Fibroblast of lung (primary cell): ENCODE measurements at regions not wholly inside any gene's neighbourhood (a gene's known extent, or its start where the extent isn't known, plus 50 kb on each side); places are given as distances from the start of the nearest gene placed in this dataset.

Experiments used
- DNase-seq, 2 donors: peaks; one replicate each; pipeline versions ENCODE4 v3.0.0 to v3.0.0-alpha.2; 2010; ENCODE audit warnings: low read depth in 2 of 2
- H2AFZ ChIP-seq: 2 replicates; pipeline ENCODE4 v1.5.1; 2012; ENCODE audit warnings: low read length, control low read depth, inconsistent platforms
- H3K27ac ChIP-seq: 2 replicates; pipeline ENCODE4 v1.5.1; 2011; ENCODE audit warnings: low read length, control low read depth; ENCODE audit not compliant: insufficient read depth
- H3K27me3 ChIP-seq: 2 replicates; pipeline ENCODE4 v1.5.1; 2011; ENCODE audit warnings: mild to moderate bottlenecking, low read length; ENCODE audit not compliant: control insufficient read depth, insufficient read depth
- H3K36me3 ChIP-seq: 2 replicates; pipeline ENCODE4 v1.5.1; 2011; ENCODE audit warnings: low read length; ENCODE audit not compliant: control insufficient read depth, insufficient read depth
- H3K4me1 ChIP-seq: 2 replicates; pipeline ENCODE4 v1.5.1; 2011; ENCODE audit warnings: low read length; ENCODE audit not compliant: control insufficient read depth, insufficient read depth; ENCODE audit errors: extremely low read depth
- H3K4me2 ChIP-seq: 2 replicates; pipeline ENCODE4 v1.5.1; 2011; ENCODE audit warnings: low read length, control low read depth; ENCODE audit not compliant: insufficient read depth; ENCODE audit errors: extremely low read depth
- H3K4me3 ChIP-seq, 4 experiments: fragments of 200-600 bp in 1 of 4; sonication (generic) in 1 of 4; replicated peaks in 1 of 4; 2 replicates each; pipeline ENCODE4 v1.5.1; 2011 to 2016; ENCODE audit warnings: low read length in 4 of 4, low read depth in 3 of 4, mild to moderate bottlenecking in 3 of 4, control low read depth in 2 of 4, inconsistent platforms in 1 of 4, mixed read lengths in 1 of 4; ENCODE audit not compliant: insufficient read depth in 1 of 4; ENCODE audit errors: control extremely low read depth in 1 of 4
- H3K79me2 ChIP-seq: 2 replicates; pipeline ENCODE4 v1.5.1; 2012; ENCODE audit warnings: mild to moderate bottlenecking, low read length, inconsistent platforms; ENCODE audit not compliant: control insufficient read depth, insufficient read depth
- H3K9ac ChIP-seq: 2 replicates; pipeline ENCODE4 v1.5.1; 2011; ENCODE audit warnings: mild to moderate bottlenecking, low read length, control low read depth; ENCODE audit not compliant: insufficient read depth
- H3K9me3 ChIP-seq: 2 replicates; pipeline ENCODE4 v1.5.1; 2012; ENCODE audit warnings: low read depth, low read length; ENCODE audit not compliant: control insufficient read depth, insufficient read depth
- H4K20me1 ChIP-seq: 2 replicates; pipeline ENCODE4 v1.5.1; 2011; ENCODE audit warnings: low read length; ENCODE audit not compliant: control insufficient read depth, insufficient read depth; ENCODE audit errors: extremely low read depth
- CTCF ChIP-seq, 2 donors: IDR thresholded peaks in 1 of 2; conservative IDR thresholded peaks in 1 of 2; 1 replicate in 1 of 2; 2 replicates in 1 of 2; pipeline ENCODE4 v1.5.1; 2011 to 2012; ENCODE audit warnings: low read length in 2 of 2, control low read depth in 1 of 2, inconsistent platforms in 1 of 2, low read depth in 1 of 2, mild to moderate bottlenecking in 1 of 2
- EZH2 ChIP-seq: IDR thresholded peaks from 2 replicates; pipeline ENCODE4 v1.5.1; 2012; ENCODE audit warnings: low read length, control low read depth, mild to moderate bottlenecking; ENCODE audit errors: missing control alignments

- no peak for TF ChIP-seq CTCF (conservative IDR thresholded peaks at IDR 0.05 in 1 of 2, IDR thresholded peaks at IDR 0.05 in 1 of 2; ENCODE audit: low read depth in 1 of 2, low read length in 2 of 2)
- H3K79me2 ChIP-seq, result no peaks in the 10 kb centered on the region
- H4K20me1 ChIP-seq, result no peaks in the 10 kb centered on the region
- no peaks in the 10 kb centered on the region for H3K9me3 ChIP-seq
- no peak overlapping the region for H3K4me3 ChIP-seq
- no peaks in the 10 kb centered on the region for H3K27me3 ChIP-seq
- H3K27ac ChIP-seq, result no peak overlapping the region
- no peaks in the 10 kb centered on the region for H3K4me1 ChIP-seq
- DNase-seq, result no peak
- H2AFZ ChIP-seq, result no peak overlapping the region
- no peak overlapping the region for H3K4me2 ChIP-seq
- no peaks in the 10 kb centered on the region for H3K36me3 ChIP-seq
- no peak overlapping the region for H3K9ac ChIP-seq
Observed at GRCh38 chr13:86655561-86655960, 856.3 kb upstream of the SLITRK6 start.

GRCh38 chr13:86660090-86660489, 860.9 kb upstream of the SLITRK6 start:
- TF ChIP-seq CTCF (conservative IDR thresholded peaks at IDR 0.05 in 1 of 2, IDR thresholded peaks at IDR 0.05 in 1 of 2; ENCODE audit: low read depth in 1 of 2, low read length in 2 of 2), result no peak
- TF ChIP-seq EZH2, result no peak
- no peak overlapping the region for H3K4me2 ChIP-seq
- H3K9me3 ChIP-seq, result no peaks in the 10 kb centered on the region
- DNase-seq, result no peak
- H3K27me3 ChIP-seq, result no peaks in the 10 kb centered on the region
- H3K79me2 ChIP-seq, result no peaks in the 10 kb centered on the region
- no peak overlapping the region for H2AFZ ChIP-seq
- H3K4me1 ChIP-seq, result no peaks in the 10 kb centered on the region
- no peak overlapping the region for H3K9ac ChIP-seq
- no peak overlapping the region for H3K27ac ChIP-seq
- no peaks in the 10 kb centered on the region for H4K20me1 ChIP-seq
- H3K36me3 ChIP-seq, result no peaks in the 10 kb centered on the region
- H3K4me3 ChIP-seq, result no peak overlapping the region

- no peaks in the 10 kb centered on the region for H3K9me3 ChIP-seq
- no peaks in the 10 kb centered on the region for H3K27me3 ChIP-seq
- H3K79me2 ChIP-seq, result no peaks in the 10 kb centered on the region
- H3K9ac ChIP-seq, result no peak overlapping the region
- TF ChIP-seq CTCF (conservative IDR thresholded peaks at IDR 0.05 in 1 of 2, IDR thresholded peaks at IDR 0.05 in 1 of 2; ENCODE audit: low read depth in 1 of 2, low read length in 2 of 2) (no peak), EZH2 (no peak)
- no peak for DNase-seq
- H2AFZ ChIP-seq, result no peak overlapping the region
- H3K27ac ChIP-seq, result no peak overlapping the region
- no peak overlapping the region for H3K4me2 ChIP-seq
- H3K4me3 ChIP-seq, result no peak overlapping the region
- H3K36me3 ChIP-seq, result no peaks in the 10 kb centered on the region
- no peaks in the 10 kb centered on the region for H3K4me1 ChIP-seq
- no peaks in the 10 kb centered on the region for H4K20me1 ChIP-seq
Observed at GRCh38 chr13:86665842-86666241, 866.6 kb upstream of the SLITRK6 start.
